ENCODE measurements at regions not wholly inside any gene's neighbourhood (a gene's known extent, or its start where the extent isn't known, plus 50 kb on each side); places are given as distances from the start of the nearest gene placed in this dataset.

DNA sequence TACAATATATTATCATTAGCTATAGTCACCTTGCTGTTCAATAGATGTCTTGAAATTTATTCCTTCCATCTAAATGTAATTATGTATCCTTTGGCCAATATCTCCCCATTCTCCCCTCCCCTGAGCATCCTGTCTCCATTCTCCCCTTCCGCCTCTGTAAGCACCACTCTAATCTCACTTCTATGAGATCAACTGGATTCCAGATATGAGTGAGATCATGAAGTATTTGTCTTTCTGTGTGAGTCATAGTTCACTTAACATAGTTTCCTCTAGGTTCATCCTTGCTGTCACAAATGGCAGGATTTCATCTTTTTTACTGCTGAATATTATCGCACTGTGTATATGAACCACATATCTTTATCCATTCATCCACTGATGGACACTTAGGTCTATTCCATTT lies 148.8 kb upstream of the NDN start:
- H3K9me3 ChIP-seq = no peaks in the 10 kb centered on the region
- H3K4me3 ChIP-seq = no peak overlapping the region
- no peak for TF ChIP-seq POLR2A (IDR thresholded peaks at IDR 0.05)
- TF ChIP-seq, protein P1, sequence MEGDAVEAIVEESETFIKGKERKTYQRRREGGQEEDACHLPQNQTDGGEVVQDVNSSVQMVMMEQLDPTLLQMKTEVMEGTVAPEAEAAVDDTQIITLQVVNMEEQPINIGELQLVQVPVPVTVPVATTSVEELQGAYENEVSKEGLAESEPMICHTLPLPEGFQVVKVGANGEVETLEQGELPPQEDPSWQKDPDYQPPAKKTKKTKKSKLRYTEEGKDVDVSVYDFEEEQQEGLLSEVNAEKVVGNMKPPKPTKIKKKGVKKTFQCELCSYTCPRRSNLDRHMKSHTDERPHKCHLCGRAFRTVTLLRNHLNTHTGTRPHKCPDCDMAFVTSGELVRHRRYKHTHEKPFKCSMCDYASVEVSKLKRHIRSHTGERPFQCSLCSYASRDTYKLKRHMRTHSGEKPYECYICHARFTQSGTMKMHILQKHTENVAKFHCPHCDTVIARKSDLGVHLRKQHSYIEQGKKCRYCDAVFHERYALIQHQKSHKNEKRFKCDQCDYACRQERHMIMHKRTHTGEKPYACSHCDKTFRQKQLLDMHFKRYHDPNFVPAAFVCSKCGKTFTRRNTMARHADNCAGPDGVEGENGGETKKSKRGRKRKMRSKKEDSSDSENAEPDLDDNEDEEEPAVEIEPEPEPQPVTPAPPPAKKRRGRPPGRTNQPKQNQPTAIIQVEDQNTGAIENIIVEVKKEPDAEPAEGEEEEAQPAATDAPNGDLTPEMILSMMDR (IDR thresholded peaks at IDR 0.05) = no peak
- no peak for DNase-seq
- intact Hi-C loops (cut with DNase I; ENCODE audit: low total_unique reads) = no loop called here
- no peaks in the 10 kb centered on the region for H3K36me3 ChIP-seq (ENCODE audit: low read depth, missing control alignments)
- H3K27ac ChIP-seq = no peak overlapping the region
- H3K4me1 ChIP-seq = no peaks in the 10 kb centered on the region
- WGBS, 2 donors = 94 to 97% methylated on average over 2 of the region's 2 CpGs
- H3K27me3 ChIP-seq = no peaks in the 10 kb centered on the region

DNA sequence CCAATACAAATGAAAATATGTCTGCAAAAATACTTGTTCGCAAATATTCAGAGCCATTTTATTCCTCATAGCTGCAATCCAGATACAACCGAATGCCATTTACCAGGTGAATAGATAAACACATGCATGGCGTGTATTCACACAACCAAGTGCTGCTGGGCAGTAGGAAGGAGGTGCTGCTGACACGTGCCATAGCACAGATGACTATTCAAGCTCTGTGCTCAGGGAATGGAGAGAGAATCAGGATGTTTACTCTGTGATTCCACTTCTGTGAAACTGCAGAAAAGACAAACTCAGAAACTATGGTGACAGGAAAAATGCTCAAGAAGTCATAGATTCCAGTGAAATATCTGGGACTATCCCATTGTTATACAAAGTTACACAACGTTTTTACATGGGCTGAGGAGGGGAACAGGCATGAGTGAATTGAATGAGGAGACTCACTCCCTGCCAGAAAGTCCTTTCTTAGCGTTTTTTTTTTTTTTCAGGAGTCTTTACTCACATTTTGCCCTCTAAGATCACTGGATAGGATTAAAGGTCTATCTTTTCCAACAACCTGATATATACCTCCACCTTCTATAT lies 152.9 kb upstream of the NDN start:
- H3K36me3 ChIP-seq (ENCODE audit: low read depth, missing control alignments) = no peaks in the 10 kb centered on the region
- intact Hi-C loops (cut with DNase I; ENCODE audit: low total_unique reads) = no loop called here
- H3K4me3 ChIP-seq = no peak overlapping the region
- H3K27me3 ChIP-seq = no peaks in the 10 kb centered on the region
- no peaks in the 10 kb centered on the region for H3K4me1 ChIP-seq
- DNase-seq = no peak
- H3K9me3 ChIP-seq = no peaks in the 10 kb centered on the region
- H3K27ac ChIP-seq = no peak overlapping the region
- WGBS, 2 donors = 53 to 60% methylated on average over 6 of the region's 6 CpGs
- TF ChIP-seq POLR2A (IDR thresholded peaks at IDR 0.05) = no peak
- TF ChIP-seq, protein P1 (IDR thresholded peaks at IDR 0.05) = no peak

DNA sequence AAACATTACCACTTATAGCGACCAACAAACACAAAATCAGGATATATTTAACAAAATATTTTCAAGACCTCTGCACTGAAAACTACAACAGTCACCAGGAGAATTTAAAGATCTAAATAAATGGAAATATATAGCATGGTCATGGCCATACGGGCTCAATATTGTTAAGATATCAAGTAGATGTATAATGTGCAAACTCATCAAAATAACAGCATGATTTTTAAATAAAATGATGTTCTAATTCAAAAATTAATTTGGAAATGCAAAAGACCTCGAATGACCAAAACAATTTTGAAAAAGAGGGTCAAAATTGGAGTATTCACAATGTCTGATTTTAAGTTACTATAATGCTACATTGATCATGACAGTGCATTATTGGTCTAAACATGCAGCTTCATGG lies 159.1 kb upstream of the NDN start:
- Histone ChIP-seq H3K27me3 (no peaks in the 10 kb centered on the region), H3K36me3 (ENCODE audit: low read depth, missing control alignments) (no peaks in the 10 kb centered on the region), H3K4me1 (no peaks in the 10 kb centered on the region), H3K9me3 (no peaks in the 10 kb centered on the region), H3K27ac (no peak overlapping the region), H3K4me3 (no peak overlapping the region)
- 36 to 50% methylated on average over 3 of the region's 3 CpGs for WGBS, 2 donors
- intact Hi-C loops (cut with DNase I; ENCODE audit: low total_unique reads) = no loop called here
- no peak for TF ChIP-seq POLR2A (IDR thresholded peaks at IDR 0.05)
- TF ChIP-seq, protein P1 (IDR thresholded peaks at IDR 0.05) = no peak
- DNase-seq = no peak

DNA sequence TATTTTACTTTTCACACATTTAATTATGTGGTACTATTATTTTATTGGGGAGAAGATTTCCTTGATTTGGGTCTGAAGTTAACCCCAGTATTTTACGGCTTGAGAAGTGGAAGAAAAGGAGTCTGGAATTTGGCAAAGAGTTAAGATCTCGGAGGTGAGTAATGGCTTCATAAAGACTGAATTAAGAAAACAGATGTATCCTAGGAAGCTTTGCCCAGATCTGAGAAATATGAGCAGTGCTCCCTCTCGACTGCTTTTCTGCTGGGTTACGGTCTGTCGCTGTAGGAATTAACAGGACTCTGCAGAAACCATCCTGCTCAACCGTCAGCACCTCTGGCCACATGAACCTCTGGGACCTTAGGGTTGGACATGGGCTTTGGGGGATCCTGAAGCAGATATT lies 163.6 kb upstream of the NDN start:
- Histone ChIP-seq H3K9me3 (no peaks in the 10 kb centered on the region), H3K27me3 (no peaks in the 10 kb centered on the region), H3K36me3 (ENCODE audit: low read depth, missing control alignments) (no peaks in the 10 kb centered on the region), H3K4me3 (no peak overlapping the region), H3K4me1 (peaks cover 7% of the 10 kb centered on the region), H3K27ac (no peak overlapping the region)
- TF ChIP-seq, protein P1 (IDR thresholded peaks at IDR 0.05) = no peak
- TF ChIP-seq POLR2A (IDR thresholded peaks at IDR 0.05) = no peak
- DNase-seq = no peak
- intact Hi-C loops (cut with DNase I; ENCODE audit: low total_unique reads) = no loop called here
- 72 to 86% methylated on average over 6 of the region's 6 CpGs for WGBS, 2 donors

DNA sequence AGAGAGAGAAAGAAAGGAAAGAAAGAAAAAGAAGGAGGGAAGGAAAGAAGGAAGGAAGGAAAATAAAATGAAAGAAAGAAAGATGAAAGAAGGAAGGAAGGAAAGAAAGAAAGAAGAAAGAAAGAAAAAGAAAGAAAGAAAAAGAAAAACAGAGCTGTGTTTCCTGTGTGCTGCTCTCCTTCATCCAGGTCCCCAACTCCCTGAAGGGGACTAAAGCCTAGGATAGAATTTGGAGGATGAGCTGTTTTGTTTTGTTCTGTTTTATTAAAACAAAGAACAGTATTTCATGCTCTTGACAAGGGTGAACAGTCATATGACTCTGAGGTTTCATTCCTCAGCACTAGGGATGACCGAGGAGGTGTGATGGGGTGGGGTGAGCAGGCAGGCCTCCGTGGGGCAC lies 164.8 kb upstream of the NDN start:
- H3K36me3 ChIP-seq (ENCODE audit: low read depth, missing control alignments) = no peaks in the 10 kb centered on the region
- no peak overlapping the region for H3K4me3 ChIP-seq
- DNase-seq = no peak
- 65 to 79% methylated on average over 2 of the region's 2 CpGs for WGBS, 2 donors
- H3K27me3 ChIP-seq = no peaks in the 10 kb centered on the region
- peaks cover 7% of the 10 kb centered on the region for H3K4me1 ChIP-seq
- intact Hi-C loops (cut with DNase I; ENCODE audit: low total_unique reads) = no loop called here
- no peak for TF ChIP-seq POLR2A (IDR thresholded peaks at IDR 0.05)
- TF ChIP-seq, protein P1 (IDR thresholded peaks at IDR 0.05) = no peak
- no peak overlapping the region for H3K27ac ChIP-seq
- no peaks in the 10 kb centered on the region for H3K9me3 ChIP-seq
